ENCODE measurements at regions not wholly inside any gene's neighbourhood (a gene's known extent, or its start where the extent isn't known, plus 50 kb on each side); places are given as distances from the start of the nearest gene placed in this dataset.

DNA sequence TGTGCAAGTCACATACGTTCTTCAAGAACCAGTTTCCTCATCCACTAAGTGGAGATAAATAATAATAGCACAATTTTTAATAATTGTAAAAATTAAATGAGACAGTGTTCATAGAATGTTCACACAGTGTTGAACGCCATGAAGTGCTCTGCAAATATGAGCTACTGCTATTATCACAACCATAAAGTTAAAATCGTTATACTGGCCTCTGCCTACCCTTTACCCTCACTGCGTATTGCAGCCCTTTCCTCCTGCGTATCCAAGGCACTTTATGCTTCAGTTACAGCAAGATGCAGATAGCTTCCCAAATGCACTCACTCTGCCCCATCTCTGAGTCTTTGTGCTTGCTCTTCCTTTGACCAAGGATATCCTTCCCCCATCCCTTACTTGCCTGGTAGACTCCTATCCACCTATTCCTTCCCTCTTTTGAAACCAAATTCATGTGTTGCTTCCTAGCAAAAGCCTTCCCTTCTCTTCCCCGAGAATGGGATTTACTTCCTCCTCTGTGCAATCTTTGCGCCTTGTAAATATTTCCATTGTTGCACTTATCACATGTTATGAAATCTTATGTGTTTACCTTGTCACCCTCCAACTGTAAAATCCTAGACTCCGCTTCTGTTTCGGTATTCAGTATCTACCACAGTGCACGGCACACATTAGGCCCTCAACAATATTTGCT is 196.9 kb downstream of the ADAMTS15 start:
- no peak for DNase-seq

GRCh38 chr11:130645843-130646197 is 197.4 kb downstream of the ADAMTS15 start:
- DNase-seq = no peak

- DNase-seq = no peak
These were observed 198.4 kb downstream of the ADAMTS15 start for GRCh38 chr11:130646881-130647280.

DNA sequence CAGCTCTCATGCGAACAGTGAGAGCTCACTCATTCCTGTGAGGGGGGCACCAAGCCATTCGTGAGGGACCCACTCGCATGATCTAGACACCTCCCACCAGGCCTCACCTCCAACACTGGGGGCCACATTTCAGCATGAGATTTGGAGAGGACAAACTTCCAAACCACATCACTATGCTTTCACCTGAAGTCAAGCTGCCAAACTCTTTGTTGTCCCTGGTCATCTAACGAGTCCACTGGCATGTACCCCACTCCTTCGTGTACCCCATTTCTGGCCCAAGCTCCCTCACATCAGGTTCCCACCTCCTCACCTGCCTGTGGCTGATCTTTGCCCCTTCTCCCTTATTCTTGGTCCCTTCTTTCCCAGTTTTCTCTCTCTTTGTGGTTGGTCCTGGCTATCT is 198.9 kb downstream of the ADAMTS15 start:
- DNase-seq = no peak

- no peak for DNase-seq
These were observed 201.4 kb downstream of the ADAMTS15 start for GRCh38 chr11:130649801-130650200.

DNA sequence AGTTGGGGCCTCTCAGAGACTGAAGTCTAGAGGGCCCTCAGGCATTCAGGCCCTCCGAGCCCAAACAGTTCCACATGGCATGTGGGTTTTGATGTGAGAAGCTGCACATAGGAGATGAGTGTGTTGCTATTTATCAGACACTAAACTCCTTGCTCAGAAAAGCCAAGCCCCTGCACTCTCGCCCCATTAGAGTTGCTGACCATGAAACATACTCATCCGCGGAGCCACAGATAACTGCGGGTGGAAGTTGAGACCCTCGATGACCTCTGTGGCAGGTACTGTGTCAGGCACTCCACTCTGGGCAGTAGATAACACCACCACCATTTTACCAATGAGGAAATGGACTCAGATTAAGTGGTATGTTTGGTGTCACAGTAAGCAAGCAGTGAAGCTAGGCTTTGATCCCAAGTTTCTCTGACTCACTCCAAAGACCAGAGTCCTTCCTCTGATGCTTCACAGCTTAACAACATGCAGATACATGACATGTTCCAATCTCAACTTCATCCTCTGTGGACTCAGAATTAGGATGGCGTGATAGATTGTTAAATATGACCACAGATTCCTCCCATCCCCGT is 202.1 kb downstream of the ADAMTS15 start:
- DNase-seq = no peak

- DNase-seq = no peak
These were observed 202.8 kb downstream of the ADAMTS15 start for GRCh38 chr11:130651066-130651855.

DNA sequence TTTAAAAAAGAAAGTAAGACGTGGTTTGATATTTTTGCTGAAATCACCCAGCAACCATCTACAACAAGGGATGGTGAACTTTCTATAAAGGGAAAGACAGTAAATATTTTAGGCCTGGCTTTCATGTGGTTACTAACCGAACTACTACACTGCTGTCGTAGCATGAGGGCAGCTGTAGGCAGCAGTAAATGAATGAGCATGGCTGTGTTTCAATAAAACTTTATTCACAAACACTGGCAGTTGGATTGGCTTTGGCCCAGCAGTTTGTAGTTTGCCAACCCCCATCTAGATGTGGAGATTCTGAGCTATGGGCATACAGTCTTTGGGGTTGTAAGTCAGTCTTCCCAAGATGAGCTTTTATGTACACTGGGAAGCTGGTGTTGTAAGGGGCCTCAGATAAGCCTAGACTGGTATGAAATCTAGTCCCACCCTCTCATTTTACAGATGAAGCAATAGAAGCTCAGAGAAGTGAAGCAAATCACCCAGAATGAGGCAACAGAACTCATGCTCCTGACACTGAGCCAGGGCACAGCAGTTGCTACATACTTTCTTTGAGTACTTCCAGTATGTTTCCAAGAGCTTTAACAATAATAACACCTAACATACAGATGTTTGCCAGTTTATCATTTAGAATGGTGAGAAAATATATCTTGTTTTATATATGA is 204.4 kb downstream of the ADAMTS15 start:
- no peak for DNase-seq

DNA sequence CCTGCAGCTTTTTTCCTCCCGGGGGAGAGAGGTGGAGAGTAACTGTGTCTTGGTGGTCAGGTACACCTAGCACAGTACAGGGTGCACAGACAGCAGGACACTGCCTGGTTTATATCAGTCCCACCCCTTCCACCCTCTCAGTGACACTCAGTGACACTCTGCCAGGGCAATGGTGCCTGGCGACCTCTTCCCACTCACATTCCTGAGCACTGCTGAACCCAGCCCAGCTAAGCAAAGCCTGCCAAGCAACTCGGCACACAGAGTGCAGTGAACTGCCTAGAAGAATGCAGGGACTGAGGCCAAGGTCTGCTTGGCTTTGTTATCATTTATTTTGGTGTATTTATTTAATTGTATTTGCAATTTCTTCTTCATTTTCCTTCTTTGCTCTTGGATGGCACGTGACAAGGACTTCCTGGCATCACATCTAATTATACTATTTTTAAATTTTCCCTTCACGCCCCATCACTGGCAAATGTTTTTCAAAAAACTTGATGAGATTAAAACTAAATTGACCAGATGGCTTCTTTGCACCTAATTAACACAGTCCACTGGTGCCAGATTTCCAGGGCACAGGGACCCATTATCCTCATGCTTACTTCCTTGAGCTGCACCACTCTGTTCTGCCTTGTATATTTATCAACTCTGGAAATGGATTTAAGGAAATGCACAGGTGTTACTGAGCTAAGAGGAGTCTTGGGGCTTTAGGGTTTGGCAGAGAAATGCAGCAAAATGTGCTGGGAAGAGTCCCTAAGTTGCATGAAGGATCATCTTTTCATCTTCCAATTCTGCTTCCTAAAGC is 205.6 kb downstream of the ADAMTS15 start:
- DNase-seq = no peak

- no peak for DNase-seq
These were observed 206.9 kb downstream of the ADAMTS15 start for GRCh38 chr11:130655300-130655699.

- no peak for DNase-seq
These were observed 218.4 kb downstream of the ADAMTS15 start for GRCh38 chr11:130666781-130667251.

DNA sequence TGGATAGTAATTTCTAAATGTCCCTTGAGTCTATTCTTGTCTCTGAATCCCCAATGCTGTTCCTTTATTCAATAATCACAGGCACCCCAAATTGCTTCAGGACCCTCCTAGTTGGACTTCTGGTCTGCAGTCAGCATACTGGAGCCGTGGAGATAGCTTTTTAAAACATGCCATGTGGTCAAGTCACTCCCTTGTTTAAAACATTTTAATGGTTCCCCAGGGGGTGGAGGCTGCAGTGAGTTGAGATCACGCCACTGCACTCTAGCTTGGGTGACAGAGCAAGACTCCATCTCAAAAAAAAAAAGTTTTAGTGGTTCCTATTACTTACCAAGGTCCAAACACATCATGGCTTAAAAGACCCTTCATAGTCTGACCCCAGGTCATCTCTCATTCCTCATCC is 220.3 kb downstream of the ADAMTS15 start:
- DNase-seq = no peak

- DNase-seq = no peak
These were observed 221.8 kb downstream of the ADAMTS15 start for GRCh38 chr11:130670200-130670599.

- DNase-seq = no peak
These were observed 223.6 kb downstream of the ADAMTS15 start for GRCh38 chr11:130671801-130672700.

DNA sequence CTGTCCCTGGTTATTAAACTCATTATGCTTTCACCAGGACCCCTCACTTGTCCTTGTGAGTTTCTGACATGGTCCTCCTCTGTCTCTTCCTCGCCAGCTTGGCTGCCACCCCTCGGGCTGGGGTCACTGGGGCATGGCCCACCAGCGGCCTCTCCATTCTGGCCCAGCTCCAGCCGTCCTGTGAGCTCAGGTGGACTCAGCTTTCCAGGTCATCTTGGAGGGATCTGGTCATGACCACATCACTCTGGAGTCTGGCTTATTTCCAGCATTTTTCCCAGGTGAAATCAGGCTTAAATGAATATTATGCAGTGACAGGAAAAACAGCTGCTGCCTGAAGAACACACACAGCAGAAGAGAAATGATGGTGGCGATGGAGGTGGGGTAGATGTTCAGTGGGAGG is 224.5 kb downstream of the ADAMTS15 start:
- DNase-seq = no peak

- DNase-seq = no peak
These were observed 225.3 kb downstream of the ADAMTS15 start for GRCh38 chr11:130673698-130674097.

DNA sequence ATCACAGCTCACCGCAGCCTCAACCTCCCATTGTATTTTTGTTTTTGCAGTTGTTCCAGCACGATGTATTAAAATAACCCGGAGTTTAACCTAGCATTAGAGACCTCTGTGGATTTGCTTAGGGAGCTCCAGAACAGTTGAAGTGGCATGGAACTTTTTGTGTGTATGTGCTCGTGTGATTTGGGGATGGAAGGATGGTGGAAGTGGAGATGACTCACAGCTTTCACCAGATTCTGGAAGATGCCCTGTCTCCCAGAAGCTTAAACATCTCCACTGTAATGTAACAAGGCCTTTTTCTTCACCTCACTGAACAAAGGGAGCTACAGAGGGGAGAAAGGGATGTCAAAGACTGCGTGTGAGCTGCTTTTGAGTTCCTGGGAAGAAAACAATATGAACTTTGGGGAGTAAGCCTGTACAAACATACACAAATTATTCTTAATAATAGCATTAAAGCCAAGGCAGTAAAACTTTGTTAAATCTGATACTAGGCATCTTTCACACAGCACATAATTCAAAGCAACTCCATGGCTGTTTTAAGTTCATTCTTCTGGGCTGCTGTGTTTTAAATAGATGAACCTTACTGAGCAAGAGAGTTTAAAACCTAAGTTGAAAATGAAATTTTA is 226.4 kb downstream of the ADAMTS15 start:
- DNase-seq = no peak

DNA sequence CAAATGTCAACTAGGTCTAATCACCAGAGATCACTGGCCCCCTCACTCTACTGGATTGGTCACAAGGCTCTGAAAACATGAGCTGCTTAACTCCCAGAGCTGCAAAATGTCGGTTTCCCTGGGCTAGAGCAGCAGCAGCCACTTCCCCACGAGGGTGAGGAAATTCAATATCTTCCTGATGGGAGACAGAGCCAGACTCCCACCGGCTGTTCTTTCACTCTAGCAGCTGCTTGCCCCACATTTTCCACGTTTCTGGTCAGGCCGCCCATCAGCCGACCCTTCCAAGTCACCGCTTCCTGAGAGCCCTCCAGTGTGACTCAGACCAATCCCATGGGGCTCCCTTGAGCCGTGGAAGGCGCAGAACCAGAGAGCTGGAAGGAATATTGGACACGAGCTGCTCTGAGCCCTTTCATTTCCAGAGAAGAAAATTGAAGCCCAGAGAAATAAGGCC is 227.0 kb downstream of the ADAMTS15 start:
- DNase-seq = no peak

GRCh38 chr11:130675917-130676316 is 227.5 kb downstream of the ADAMTS15 start:
- DNase-seq = no peak

DNA sequence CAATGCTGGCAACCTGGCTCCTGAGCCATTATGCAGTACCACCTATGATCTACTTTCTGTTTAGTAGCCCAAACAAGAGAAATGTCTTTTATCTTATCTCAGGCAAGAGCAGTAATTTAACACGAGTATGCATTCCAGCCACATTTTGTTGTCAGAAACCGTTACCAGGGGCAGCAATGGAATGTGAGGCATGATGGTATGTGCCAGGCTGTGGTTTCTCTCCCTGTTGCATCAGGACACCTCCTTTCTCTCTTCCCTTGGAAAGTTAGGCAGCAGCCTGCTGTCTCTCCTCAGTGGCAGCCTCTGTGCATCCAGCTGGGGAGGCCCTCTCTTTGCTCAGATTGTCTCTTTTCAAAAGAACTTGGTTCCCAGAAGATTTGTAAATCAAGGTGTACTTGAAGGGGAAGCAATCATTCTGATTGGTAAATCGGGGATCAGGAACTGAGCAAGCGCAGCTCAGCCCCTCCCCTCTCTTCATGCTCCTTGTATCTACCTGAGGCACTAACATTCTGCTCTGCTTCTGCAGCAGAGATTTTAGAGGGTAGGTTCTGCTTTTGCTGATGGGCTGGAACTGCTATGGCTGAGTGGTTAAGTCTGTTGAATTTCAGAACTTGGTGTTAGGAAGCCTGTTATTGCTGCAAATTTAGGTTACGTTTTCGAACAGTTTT is 229.2 kb downstream of the ADAMTS15 start:
- DNase-seq = no peak
